PC-3 (cell line): ENCODE measurements at regions not wholly inside any gene's neighbourhood (a gene's known extent, or its start where the extent isn't known, plus 50 kb on each side); places are given as distances from the start of the nearest gene placed in this dataset.

Source experiments
- ATAC-seq: fragments of 200-7000 bp; cut with Tn5 transposase; 2 replicates; pipeline ENCODE4 v1.9.1; 2020; ENCODE audit warnings: mild to moderate bottlenecking, moderate library complexity
- BruUV-seq: library from RNA; stranded (reverse); fragments of 400-500 nt; replicated peaks from 2 replicates; lab custom pipeline; 2021; lab: Mats Ljungman, UMichigan
- CTCF ChIA-PET: fragments of 300-600 bp; sonication (Branson Sonifier 250); formaldehyde crosslinking; loops from one replicate; lab custom pipeline; 2022; ENCODE audit warnings: antibody characterized with exemption; lab: Charles Lee
- POLR2A ChIA-PET: fragments of 300-600 bp; sonication (Branson Sonifier 250); formaldehyde crosslinking; loops from one replicate; lab custom pipeline; 2022; ENCODE audit warnings: antibody characterized with exemption; ENCODE audit not compliant: unreplicated experiment; lab: Charles Lee
- DNase-seq: peaks from one replicate; pipeline ENCODE4 v3.0.0-alpha.2; 2015
- H2AFZ ChIP-seq: fragments of 300-600 bp; sonication (generic); 2 replicates; pipeline ENCODE4 v1.6.0; 2016; ENCODE audit warnings: antibody characterized with exemption, low read length
- H3F3A ChIP-seq: fragments of 300-600 bp; sonication (generic); one replicate; pipeline ENCODE4 v1.6.0; 2017; ENCODE audit warnings: antibody characterized with exemption, low read length, control low read depth, mild to moderate bottlenecking; ENCODE audit not compliant: unreplicated experiment
- H3K27ac ChIP-seq: fragments of 300-600 bp; sonication (generic); 2 replicates; pipeline ENCODE4 v1.5.1; 2016; ENCODE audit warnings: mild to moderate bottlenecking, low read length
- H3K27me3 ChIP-seq: fragments of 300-600 bp; sonication (generic); 2 replicates; pipeline ENCODE4 v1.6.1; 2016; ENCODE audit warnings: low read length, mixed read lengths
- H3K36me3 ChIP-seq: fragments of 300-600 bp; sonication (generic); 2 replicates; pipeline ENCODE4 v1.6.1; 2016; ENCODE audit warnings: low read depth, mixed run types, low read length, mixed read lengths
- H3K4me1 ChIP-seq: fragments of 300-600 bp; sonication (generic); 2 replicates; pipeline ENCODE4 v1.5.1; 2016; ENCODE audit warnings: low read length; ENCODE audit not compliant: insufficient read depth
- H3K4me2 ChIP-seq: fragments of 300-600 bp; sonication (generic); 2 replicates; pipeline ENCODE4 v1.6.0; 2016; ENCODE audit warnings: low read length
- H3K4me3 ChIP-seq: fragments of 300-600 bp; sonication (generic); 2 replicates; pipeline ENCODE4 v1.5.1; 2016; ENCODE audit warnings: mild to moderate bottlenecking, low read length, mixed read lengths
- H3K79me2 ChIP-seq: fragments of 300-600 bp; sonication (generic); 2 replicates; pipeline ENCODE4 v1.6.1; 2017; ENCODE audit warnings: low read length, mixed read lengths
- H3K9ac ChIP-seq: fragments of 300-600 bp; sonication (generic); 2 replicates; pipeline ENCODE4 v1.6.0; 2016; ENCODE audit warnings: mild to moderate bottlenecking, low read length
- H3K9me2 ChIP-seq: fragments of 300-600 bp; sonication (generic); replicated peaks from 2 replicates; pipeline ENCODE4 v1.6.1; 2016; ENCODE audit warnings: mixed run types, low read length, mixed read lengths
- H3K9me3 ChIP-seq: fragments of 300-600 bp; sonication (generic); 2 replicates; pipeline ENCODE4 v1.6.1; 2016; ENCODE audit warnings: low read length, mixed read lengths
- H4K20me1 ChIP-seq: fragments of 300-600 bp; sonication (generic); 2 replicates; pipeline ENCODE4 v1.6.1; 2016; ENCODE audit warnings: low read length, mixed read lengths
- CTCF ChIP-seq: fragments of 300-600 bp; sonication (generic); conservative IDR thresholded peaks from 2 replicates; pipeline ENCODE4 v1.5.1; 2017; ENCODE audit warnings: antibody characterized with exemption, low read depth, mild to moderate bottlenecking, low read length
- EZH2 ChIP-seq: fragments of 300-600 bp; sonication (generic); IDR thresholded peaks from one replicate; pipeline ENCODE4 v1.6.1; 2017; ENCODE audit warnings: antibody characterized with exemption, mild to moderate bottlenecking, low read length; ENCODE audit not compliant: unreplicated experiment
- EZH2phosphoT487 ChIP-seq: fragments of 300-600 bp; sonication (generic); IDR thresholded peaks from 2 replicates; pipeline ENCODE4 v1.6.1; 2018; ENCODE audit warnings: mild to moderate bottlenecking, antibody characterized with exemption, low read length, borderline replicate concordance
- intact Hi-C: fragments of 100-400 bp; cut with micrococcal nuclease; formaldehyde crosslinking; loops from 2 replicates; pipeline ENCODE4 v1.9.0; 2023

DNA sequence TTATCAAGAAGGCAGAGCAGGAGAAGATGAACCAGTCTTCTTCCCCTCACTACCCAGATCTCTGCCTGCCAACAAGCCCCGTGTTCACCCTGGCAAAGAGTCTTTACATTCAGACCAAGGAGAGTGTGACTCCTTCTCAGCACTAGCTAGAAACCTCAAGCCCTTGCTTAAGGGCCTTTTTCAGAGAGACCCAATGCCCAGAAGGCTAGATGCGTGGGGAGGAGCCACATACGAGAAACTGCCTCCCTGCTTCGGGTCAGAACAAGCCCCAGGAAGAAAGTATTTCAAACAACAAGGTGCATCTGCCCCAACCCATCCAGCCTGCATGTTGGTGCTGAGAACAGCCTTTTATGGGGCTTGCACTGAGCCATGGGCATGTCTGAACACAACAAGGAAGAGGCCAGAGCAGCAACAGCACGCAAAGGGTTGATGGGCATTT, 152.7 kb upstream of the CAMK1G start:
- Histone ChIP-seq H2AFZ (no peak overlapping the region), H3K4me1 (peaks cover 62% of the 10 kb centered on the region), H3F3A (peaks cover 42% of the 10 kb centered on the region), H3K79me2 (peaks cover 48% of the 10 kb centered on the region), H4K20me1 (no peaks in the 10 kb centered on the region), H3K36me3 (peaks cover 31% of the 10 kb centered on the region), H3K9me3 (no peaks in the 10 kb centered on the region), H3K4me2 (peak overlapping the region; percentile 83), H3K27ac (peak overlapping the region; percentile 88), H3K27me3 (no peaks in the 10 kb centered on the region), H3K4me3 (peak overlapping the region; percentile 88), H3K9me2 (no peaks in the 10 kb centered on the region), H3K9ac (peak overlapping the region; percentile 65; the same call in 1 of the 2 replicates)
- ATAC-seq (no peak), DNase-seq (no peak)
- ChIA-PET CTCF (no interaction called here), POLR2A (no interaction called here)
- no peak for TF ChIP-seq CTCF
- intact Hi-C loops, result loop anchor here (10.0 kb wide), 1 partner anchor 356 kb away; no protein-coding TSS in a partner anchor
- no TSS peak for BruUV-seq

DNA sequence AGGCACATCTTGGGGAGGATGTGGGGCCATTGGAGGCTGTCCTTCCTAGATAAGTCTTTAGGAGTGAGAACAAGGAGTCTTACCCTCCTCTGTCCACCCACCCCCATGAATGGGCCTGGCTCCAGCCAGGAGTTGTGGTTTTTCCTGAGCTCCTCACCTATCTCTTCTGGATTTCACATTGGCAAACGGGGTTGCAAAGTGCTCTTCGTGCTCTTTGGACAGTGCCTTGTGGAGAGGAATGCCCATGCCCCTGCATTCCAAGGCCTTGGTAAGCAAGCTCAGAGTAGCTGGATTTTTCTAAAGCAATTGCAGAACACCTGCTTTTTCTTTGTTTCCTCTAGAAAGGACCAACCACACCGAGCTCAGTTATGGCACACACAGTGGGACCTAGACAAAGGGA, 152.1 kb upstream of the CAMK1G start:
- Histone ChIP-seq H3K9me2 (no peaks in the 10 kb centered on the region), H3K36me3 (peaks cover 31% of the 10 kb centered on the region), H3K27ac (peak overlapping the region; percentile 88), H3K4me1 (peaks cover 67% of the 10 kb centered on the region), H3K9me3 (no peaks in the 10 kb centered on the region), H3F3A (peaks cover 42% of the 10 kb centered on the region), H4K20me1 (no peaks in the 10 kb centered on the region), H3K4me3 (peak overlapping the region; percentile 88), H3K4me2 (peak overlapping the region; percentile 83), H3K9ac (peak overlapping the region; percentile 65; the same call in 1 of the 2 replicates), H3K79me2 (peaks cover 48% of the 10 kb centered on the region), H2AFZ (no peak overlapping the region), H3K27me3 (no peaks in the 10 kb centered on the region)
- no peak for TF ChIP-seq EZH2phosphoT487
- no peak for TF ChIP-seq EZH2
- TF ChIP-seq CTCF, result no peak
- CTCF ChIA-PET, result no interaction called here
- intact Hi-C loops, result loop anchor here (10.0 kb wide), 1 partner anchor 357 kb away; no protein-coding TSS in a partner anchor
- no peak for ATAC-seq
- POLR2A ChIA-PET, result no interaction called here
- no TSS peak for BruUV-seq
- DNase-seq, result no peak

DNA sequence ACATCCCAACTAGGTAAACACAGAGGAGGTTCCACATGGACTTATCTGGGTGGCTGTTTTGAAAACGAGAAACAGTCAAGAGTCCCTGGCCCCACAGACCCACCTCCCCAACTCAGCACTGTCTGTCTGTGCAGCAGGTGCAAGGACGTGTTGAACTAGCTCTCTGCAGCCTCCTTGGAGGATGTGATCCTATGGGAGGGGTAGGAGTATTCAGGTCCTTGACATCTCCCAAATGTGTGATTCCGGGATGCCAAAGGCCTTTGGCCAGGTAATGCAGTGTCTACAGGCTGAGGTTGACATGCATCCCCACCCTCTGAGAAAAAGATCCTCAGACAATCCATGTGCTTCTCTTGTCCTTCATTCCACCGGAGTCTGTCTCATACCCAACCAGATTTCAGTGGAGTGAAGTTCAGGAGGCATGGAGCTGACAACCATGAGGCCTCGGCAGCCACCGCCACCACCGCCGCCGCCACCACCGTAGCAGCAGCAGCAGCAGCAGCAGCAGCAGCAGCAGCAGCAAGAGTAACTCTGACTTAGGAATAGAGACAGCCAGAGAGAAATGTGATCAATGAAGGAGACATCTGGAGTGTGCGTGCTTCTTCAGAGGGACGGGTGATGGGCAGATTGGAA, 151.6 kb upstream of the CAMK1G start:
- H3F3A ChIP-seq, result peaks cover 42% of the 10 kb centered on the region
- no peaks in the 10 kb centered on the region for H3K9me3 ChIP-seq
- DNase-seq (no peak), ATAC-seq (no peak)
- no peaks in the 10 kb centered on the region for H3K9me2 ChIP-seq
- H3K27ac ChIP-seq, result peak overlapping the region; percentile 88
- peak overlapping the region; percentile 83 for H3K4me2 ChIP-seq
- H3K36me3 ChIP-seq, result peaks cover 31% of the 10 kb centered on the region
- no peak overlapping the region for H3K9ac ChIP-seq
- ChIA-PET CTCF (no interaction called here), POLR2A (no interaction called here)
- intact Hi-C loops, result loop anchor here (10.0 kb wide), 1 partner anchor 357 kb away; no protein-coding TSS in a partner anchor
- no peaks in the 10 kb centered on the region for H3K27me3 ChIP-seq
- H3K79me2 ChIP-seq, result peaks cover 48% of the 10 kb centered on the region
- H4K20me1 ChIP-seq, result no peaks in the 10 kb centered on the region
- H3K4me1 ChIP-seq, result peaks cover 67% of the 10 kb centered on the region
- BruUV-seq, result no TSS peak
- peak overlapping the region; percentile 88 for H3K4me3 ChIP-seq
- no peak for TF ChIP-seq CTCF
- TF ChIP-seq EZH2phosphoT487, result no peak
- no peak for TF ChIP-seq EZH2
- H2AFZ ChIP-seq, result no peak overlapping the region
